ENCODE measurements at regions not wholly inside any gene's neighbourhood (a gene's known extent, or its start where the extent isn't known, plus 50 kb on each side); places are given as distances from the start of the nearest gene placed in this dataset.

GRCh38 chr6:6746970-6747338 lies 158.4 kb downstream of the LY86 start:
- TF ChIP-seq TAF1 (IDR thresholded peaks at IDR 0.05; ENCODE audit: borderline replicate concordance, low read depth, low read length) (no peak), POLR2A (IDR thresholded peaks at IDR 0.05; ENCODE audit: low read depth, low read length) (no peak), POLR2AphosphoS5 (IDR thresholded peaks at IDR 0.05; ENCODE audit: low read depth, low read length) (no peak)

All from GM12892 (cell line).